Nephron progenitor cell (in vitro differentiated cells): ENCODE measurements at regions not wholly inside any gene's neighbourhood (a gene's known extent, or its start where the extent isn't known, plus 50 kb on each side); places are given as distances from the start of the nearest gene placed in this dataset.

Experiments
- DNase-seq: peaks from one replicate; pipeline ENCODE4 v3.0.0; 2021
- H3K27ac Mint-ChIP-seq: 2 replicates; pipeline ENCODE4 v1.8.0; 2021; ENCODE audit warnings: mild to moderate bottlenecking, moderate library complexity, mixed read lengths
- H3K27me3 Mint-ChIP-seq: 2 replicates; pipeline ENCODE4 v1.8.0; 2021; ENCODE audit warnings: mild to moderate bottlenecking, low read depth, mixed read lengths; ENCODE audit not compliant: poor library complexity
- H3K36me3 Mint-ChIP-seq: 2 replicates; pipeline ENCODE4 v1.8.0; 2021; ENCODE audit warnings: low read depth, mixed read lengths
- H3K4me1 Mint-ChIP-seq: 2 replicates; pipeline ENCODE4 v1.8.0; 2021; ENCODE audit warnings: mixed read lengths
- H3K4me3 Mint-ChIP-seq: 2 replicates; pipeline ENCODE4 v1.8.0; 2021; ENCODE audit warnings: mild to moderate bottlenecking, moderate library complexity, mixed read lengths
- H3K9me3 Mint-ChIP-seq: 2 replicates; pipeline ENCODE4 v1.8.0; 2021; ENCODE audit warnings: mild to moderate bottlenecking, moderate library complexity, mixed read lengths
- CTCF ChIP-seq: fragments of 200-600 bp; sonication (generic); IDR thresholded peaks from 2 replicates; pipeline ENCODE4 v1.5.0; 2021; ENCODE audit warnings: antibody characterized with exemption

- TF ChIP-seq CTCF, result no peak
- H3K27me3 Mint-ChIP-seq, result peaks cover 6% of the 10 kb centered on the region
- no peaks in the 10 kb centered on the region for H3K36me3 Mint-ChIP-seq
- peaks cover 10% of the 10 kb centered on the region for H3K4me1 Mint-ChIP-seq
- peaks cover 9% of the 10 kb centered on the region for H3K9me3 Mint-ChIP-seq
- no peak for DNase-seq
- no peak overlapping the region for H3K27ac Mint-ChIP-seq
- H3K4me3 Mint-ChIP-seq, result no peak overlapping the region
These were observed 75.6 kb downstream of the RMI2 start for GRCh38 chr16:11420895-11421294.

GRCh38 chr16:11422381-11423314 is 77.4 kb downstream of the RMI2 start:
- H3K9me3 Mint-ChIP-seq, result peaks cover 9% of the 10 kb centered on the region
- peaks cover 6% of the 10 kb centered on the region for H3K27me3 Mint-ChIP-seq
- DNase-seq, result no peak
- no peaks in the 10 kb centered on the region for H3K36me3 Mint-ChIP-seq
- TF ChIP-seq CTCF, result no peak
- no peak overlapping the region for H3K27ac Mint-ChIP-seq
- peaks cover 9% of the 10 kb centered on the region for H3K4me1 Mint-ChIP-seq
- no peak overlapping the region for H3K4me3 Mint-ChIP-seq

- no peak for TF ChIP-seq CTCF
- peaks cover 7% of the 10 kb centered on the region for H3K4me1 Mint-ChIP-seq
- H3K4me3 Mint-ChIP-seq, result no peak overlapping the region
- H3K27me3 Mint-ChIP-seq, result peaks cover 10% of the 10 kb centered on the region
- no peaks in the 10 kb centered on the region for H3K36me3 Mint-ChIP-seq
- no peak for DNase-seq
- no peak overlapping the region for H3K27ac Mint-ChIP-seq
- H3K9me3 Mint-ChIP-seq, result peaks cover 8% of the 10 kb centered on the region
These were observed 78.3 kb downstream of the RMI2 start for GRCh38 chr16:11423315-11424117.

- TF ChIP-seq CTCF, result no peak
- no peak for DNase-seq
These were observed 78.8 kb downstream of the RMI2 start for GRCh38 chr16:11424118-11424460.

GRCh38 chr16:11425140-11425539 is 79.9 kb downstream of the RMI2 start:
- peaks cover 10% of the 10 kb centered on the region for H3K27me3 Mint-ChIP-seq

More at GRCh38 chr16:11424118-11424460, 78.8 kb downstream of the RMI2 start:
- H3K27me3 Mint-ChIP-seq, result peaks cover 10% of the 10 kb centered on the region
- H3K9me3 Mint-ChIP-seq, result peaks cover 3% of the 10 kb centered on the region
- no peaks in the 10 kb centered on the region for H3K36me3 Mint-ChIP-seq
- no peak overlapping the region for H3K27ac Mint-ChIP-seq
- no peak overlapping the region for H3K4me3 Mint-ChIP-seq
- peaks cover 13% of the 10 kb centered on the region for H3K4me1 Mint-ChIP-seq

More at GRCh38 chr16:11425140-11425539, 79.9 kb downstream of the RMI2 start:
- Mint-ChIP-seq H3K27ac (no peak overlapping the region), H3K4me3 (no peak overlapping the region), H3K9me3 (peaks cover 3% of the 10 kb centered on the region), H3K4me1 (peaks cover 16% of the 10 kb centered on the region), H3K36me3 (no peaks in the 10 kb centered on the region)
- no peak for TF ChIP-seq CTCF
- no peak for DNase-seq
